ENCODE measurements at regions not wholly inside any gene's neighbourhood (a gene's known extent, or its start where the extent isn't known, plus 50 kb on each side); places are given as distances from the start of the nearest gene placed in this dataset.

DNA sequence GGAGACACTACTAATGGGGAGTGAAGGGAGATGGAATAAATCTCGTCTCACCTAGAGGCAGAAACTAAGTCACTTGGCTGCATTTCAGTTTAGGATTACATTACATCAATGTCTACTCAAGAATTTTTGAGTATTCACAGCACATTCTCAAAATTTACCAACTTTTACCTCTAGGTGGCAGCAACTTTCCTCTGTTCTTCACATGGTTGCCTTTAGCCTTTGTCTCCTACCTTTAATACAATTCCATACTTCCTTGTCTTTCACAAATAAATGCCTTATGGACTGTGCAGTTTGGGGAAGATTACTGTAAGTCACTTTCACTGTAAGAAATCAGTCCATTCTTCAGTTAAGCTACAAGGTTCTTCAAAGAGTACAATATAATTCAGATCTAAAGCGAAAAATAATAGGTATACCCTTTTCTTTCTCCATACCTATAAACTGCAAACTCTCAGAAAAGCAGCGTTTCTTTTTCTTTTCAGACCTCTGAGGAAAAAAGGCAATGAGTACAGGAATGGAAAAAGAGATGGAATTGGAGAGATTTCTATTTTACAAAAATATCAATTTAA, 379.4 kb downstream of the KLF12 start:
- CTCF ChIA-PET = interaction anchor here (0.7 to 1.1 kb wide), 2 partner anchors 9 to 1718 kb away, joined by 3 to 4 read pairs; no protein-coding TSS in a partner anchor
- TF ChIP-seq, protein P1, sequence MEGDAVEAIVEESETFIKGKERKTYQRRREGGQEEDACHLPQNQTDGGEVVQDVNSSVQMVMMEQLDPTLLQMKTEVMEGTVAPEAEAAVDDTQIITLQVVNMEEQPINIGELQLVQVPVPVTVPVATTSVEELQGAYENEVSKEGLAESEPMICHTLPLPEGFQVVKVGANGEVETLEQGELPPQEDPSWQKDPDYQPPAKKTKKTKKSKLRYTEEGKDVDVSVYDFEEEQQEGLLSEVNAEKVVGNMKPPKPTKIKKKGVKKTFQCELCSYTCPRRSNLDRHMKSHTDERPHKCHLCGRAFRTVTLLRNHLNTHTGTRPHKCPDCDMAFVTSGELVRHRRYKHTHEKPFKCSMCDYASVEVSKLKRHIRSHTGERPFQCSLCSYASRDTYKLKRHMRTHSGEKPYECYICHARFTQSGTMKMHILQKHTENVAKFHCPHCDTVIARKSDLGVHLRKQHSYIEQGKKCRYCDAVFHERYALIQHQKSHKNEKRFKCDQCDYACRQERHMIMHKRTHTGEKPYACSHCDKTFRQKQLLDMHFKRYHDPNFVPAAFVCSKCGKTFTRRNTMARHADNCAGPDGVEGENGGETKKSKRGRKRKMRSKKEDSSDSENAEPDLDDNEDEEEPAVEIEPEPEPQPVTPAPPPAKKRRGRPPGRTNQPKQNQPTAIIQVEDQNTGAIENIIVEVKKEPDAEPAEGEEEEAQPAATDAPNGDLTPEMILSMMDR (conservative IDR thresholded peaks at IDR 0.05; ENCODE audit: low read depth) = peak; percentile 72
- peak; percentile 34 for DNase-seq (ENCODE audit: low spot score)

DNA sequence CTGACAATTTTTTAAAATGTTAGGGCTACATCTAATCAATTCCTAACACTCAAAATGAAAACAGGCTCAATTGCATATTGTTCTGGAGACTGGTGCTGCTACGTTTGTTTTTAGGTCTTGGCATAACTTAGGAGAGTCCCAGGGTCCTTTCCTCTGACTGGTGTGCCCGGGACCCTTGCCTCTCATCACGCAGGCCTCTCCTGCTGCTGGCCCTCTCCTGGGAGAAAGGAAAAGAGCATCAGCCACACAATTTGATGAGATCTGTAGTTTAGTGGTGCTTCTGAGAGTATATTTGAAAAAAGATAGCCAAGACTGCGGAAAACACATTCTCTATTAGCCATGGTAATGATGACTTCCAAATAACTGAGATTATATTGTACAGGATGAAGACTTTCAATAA, 380.0 kb downstream of the KLF12 start:
- H3K27ac ChIP-seq = no peak overlapping the region
- DNase-seq (ENCODE audit: low spot score) = no peak
- CTCF ChIA-PET = no interaction called here
- POLR2A ChIA-PET (ENCODE audit: low non-redundant PET) = no interaction called here
- TF ChIP-seq, protein P1 (conservative IDR thresholded peaks at IDR 0.05; ENCODE audit: low read depth) = no peak

More for the DNA sequence above, 379.4 kb downstream of the KLF12 start:
- no peak overlapping the region for H3K27ac ChIP-seq
- POLR2A ChIA-PET (ENCODE audit: low non-redundant PET) = no interaction called here

DNA sequence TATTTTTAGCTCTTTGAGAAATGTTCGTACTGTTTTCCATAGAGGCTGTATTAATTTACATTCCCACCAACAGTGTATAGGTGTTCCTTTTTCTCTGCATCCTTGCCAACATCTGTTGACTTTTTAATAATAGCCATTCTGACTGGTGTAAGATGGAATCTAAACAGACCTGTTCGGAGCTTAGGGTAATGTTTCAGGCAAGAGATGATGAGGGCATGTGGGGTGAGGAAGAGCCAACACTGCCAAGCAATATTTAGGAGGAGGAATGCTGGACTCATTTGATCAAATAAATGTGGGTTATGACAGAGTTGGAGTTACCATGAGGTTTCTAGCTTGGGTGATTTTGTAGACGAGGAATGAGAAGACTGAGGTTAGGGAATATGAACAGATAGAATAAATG, 382.9 kb downstream of the KLF12 start:
- POLR2A ChIA-PET (ENCODE audit: low non-redundant PET) = no interaction called here
- DNase-seq (ENCODE audit: low spot score) = no peak
- TF ChIP-seq, protein P1 (conservative IDR thresholded peaks at IDR 0.05; ENCODE audit: low read depth) = no peak
- CTCF ChIA-PET = interaction anchor here (0.6 kb wide), 1 partner anchor 1468 kb away, joined by 3 read pairs; no protein-coding TSS in a partner anchor
- no peak overlapping the region for H3K27ac ChIP-seq

DNA sequence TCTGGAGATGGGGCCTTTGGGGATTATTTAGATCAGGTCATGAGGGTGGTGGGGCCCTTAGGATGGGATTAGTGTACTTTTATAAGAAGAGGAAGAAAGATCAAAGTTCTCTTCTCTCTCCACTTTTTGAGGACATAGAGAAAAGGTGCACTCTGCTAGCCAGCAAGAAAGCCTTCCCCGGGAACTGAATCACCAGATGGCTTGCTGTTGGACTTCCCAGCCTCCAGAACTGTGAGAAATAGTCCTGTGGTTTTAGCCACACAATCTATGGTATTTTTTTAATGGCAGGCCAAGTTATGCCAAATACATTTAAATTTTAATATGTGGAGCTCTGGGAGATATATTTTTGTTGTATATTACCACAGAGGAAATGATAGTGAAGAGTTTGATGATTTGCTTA, 385.8 kb downstream of the KLF12 start:
- TF ChIP-seq, protein P1 (conservative IDR thresholded peaks at IDR 0.05; ENCODE audit: low read depth) = no peak
- no peak for DNase-seq (ENCODE audit: low spot score)
- POLR2A ChIA-PET (ENCODE audit: low non-redundant PET) = no interaction called here
- CTCF ChIA-PET = no interaction called here
- H3K27ac ChIP-seq = no peak overlapping the region

DNA sequence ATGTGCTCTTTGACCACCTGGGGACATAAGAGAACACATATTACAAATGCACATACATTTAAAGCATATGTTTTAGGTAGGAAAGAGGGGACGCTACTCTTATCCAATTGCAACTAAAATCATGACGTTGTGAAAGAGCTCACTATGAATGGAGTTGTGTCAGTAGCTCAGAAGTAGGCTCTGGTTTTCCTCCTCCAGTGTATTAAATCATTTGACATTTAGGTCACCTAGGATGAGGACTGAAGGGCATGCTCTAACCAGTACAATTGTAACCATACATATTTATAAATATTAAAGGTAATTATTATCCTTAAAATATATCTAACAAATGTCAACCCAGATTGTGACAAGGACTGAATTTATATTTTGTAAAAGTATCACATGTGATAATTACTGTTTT, 389.0 kb downstream of the KLF12 start:
- TF ChIP-seq, protein P1 (conservative IDR thresholded peaks at IDR 0.05; ENCODE audit: low read depth) = no peak
- DNase-seq (ENCODE audit: low spot score) = no peak
- ChIA-PET CTCF (no interaction called here), POLR2A (ENCODE audit: low non-redundant PET) (no interaction called here)
- H3K27ac ChIP-seq = no peak overlapping the region

DNA sequence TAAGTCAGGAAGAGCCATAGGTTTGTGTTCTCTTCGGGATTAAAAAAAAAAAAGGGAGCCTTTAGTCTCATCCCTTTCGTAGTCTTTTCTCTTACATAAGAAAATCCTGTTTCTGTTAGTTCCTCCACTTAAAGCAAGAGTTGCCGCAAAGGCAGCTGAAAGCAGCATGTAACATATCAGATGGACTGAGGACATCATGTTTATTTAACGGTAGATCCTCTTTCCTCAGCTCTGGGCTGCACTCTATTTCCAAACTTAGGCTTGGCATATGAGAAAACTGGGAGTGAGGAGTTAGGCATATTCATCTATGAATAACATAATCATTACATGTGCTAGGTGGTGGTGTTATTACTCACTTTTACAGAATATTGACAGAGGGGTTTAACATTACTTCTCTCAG, 391.2 kb downstream of the KLF12 start:
- TF ChIP-seq, protein P1 (conservative IDR thresholded peaks at IDR 0.05; ENCODE audit: low read depth) = no peak
- ChIA-PET CTCF (interaction anchor here (1.0 kb wide), 1 partner anchor 1038 kb away, joined by 8 read pairs; no protein-coding TSS in a partner anchor), POLR2A (ENCODE audit: low non-redundant PET) (no interaction called here)
- H3K27ac ChIP-seq = no peak overlapping the region
- no peak for DNase-seq (ENCODE audit: low spot score)

All from RWPE1 (cell line).